Fibroblast of skin of right biceps (primary cell): ENCODE measurements at regions not wholly inside any gene's neighbourhood (a gene's known extent, or its start where the extent isn't known, plus 50 kb on each side); places are given as distances from the start of the nearest gene placed in this dataset.
"Not testable (repeated sequence)": the region's sequence is repeated elsewhere in the genome, so short reads cannot be mapped to it uniquely, and the experiment has no call there.

ENCODE experiments used
- DNase-seq: peaks from one replicate; pipeline ENCODE4 v3.0.0-alpha.2; 2013

- DNase-seq, result no peak
Observed at GRCh38 chr3:152197937-152198336, 70.8 kb upstream of the MBNL1 start.

DNA sequence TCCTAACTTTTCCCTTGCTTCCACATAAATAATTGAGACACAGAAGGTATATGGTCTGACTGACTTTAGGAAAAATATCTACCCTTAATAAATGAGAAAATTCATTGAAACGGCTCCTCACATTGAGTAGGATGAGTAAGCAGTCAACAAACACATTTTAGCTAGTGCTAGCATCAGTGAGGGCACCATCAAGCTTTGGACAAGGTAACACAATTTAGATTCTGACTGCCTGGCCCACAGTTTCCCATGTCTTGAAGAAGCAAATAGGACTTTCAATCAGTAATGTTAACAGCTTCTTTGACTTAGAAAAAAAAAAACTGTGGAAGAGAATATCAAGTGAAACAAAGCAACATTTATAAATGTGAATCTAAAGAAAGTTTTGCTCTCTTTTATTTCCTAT lies 70.1 kb upstream of the MBNL1 start:
- DNase-seq, result no peak

DNA sequence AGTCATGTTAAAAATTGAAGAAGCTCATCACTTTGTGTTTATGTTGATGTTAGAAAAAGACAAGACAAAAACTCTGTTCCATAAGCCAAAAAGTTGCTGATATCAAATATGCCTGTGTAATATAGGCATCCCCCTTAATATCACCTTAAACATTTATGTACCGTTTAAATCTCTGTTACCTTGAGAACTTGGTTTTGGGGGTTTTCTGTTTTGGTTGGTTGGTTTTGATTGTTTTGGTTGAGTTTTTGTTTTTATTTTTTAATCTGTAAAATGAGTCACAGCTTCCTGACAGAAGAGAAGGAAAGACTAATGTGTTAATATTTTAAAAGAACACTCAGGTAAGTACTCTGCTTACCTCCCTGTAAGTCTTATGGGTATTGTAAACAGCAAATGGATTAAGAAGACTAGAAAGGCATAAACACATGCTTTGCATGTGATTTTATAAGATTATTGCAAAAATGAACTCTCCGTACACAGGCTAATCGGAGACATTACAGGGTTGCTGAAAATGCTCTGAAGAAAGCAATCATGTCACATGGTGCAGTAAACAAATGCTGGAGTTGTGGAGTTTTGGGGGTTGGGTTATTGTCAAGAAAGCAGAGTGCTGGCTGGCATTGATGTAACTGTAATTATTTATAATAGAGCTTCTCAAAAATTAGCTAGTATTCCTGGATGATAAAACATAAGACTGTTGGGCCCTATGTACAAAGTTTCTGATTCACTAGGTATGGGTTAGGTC lies 69.5 kb upstream of the MBNL1 start:
- no peak for DNase-seq

GRCh38 chr3:152200476-152201420 lies 68.0 kb upstream of the MBNL1 start:
- no peak for DNase-seq

DNA sequence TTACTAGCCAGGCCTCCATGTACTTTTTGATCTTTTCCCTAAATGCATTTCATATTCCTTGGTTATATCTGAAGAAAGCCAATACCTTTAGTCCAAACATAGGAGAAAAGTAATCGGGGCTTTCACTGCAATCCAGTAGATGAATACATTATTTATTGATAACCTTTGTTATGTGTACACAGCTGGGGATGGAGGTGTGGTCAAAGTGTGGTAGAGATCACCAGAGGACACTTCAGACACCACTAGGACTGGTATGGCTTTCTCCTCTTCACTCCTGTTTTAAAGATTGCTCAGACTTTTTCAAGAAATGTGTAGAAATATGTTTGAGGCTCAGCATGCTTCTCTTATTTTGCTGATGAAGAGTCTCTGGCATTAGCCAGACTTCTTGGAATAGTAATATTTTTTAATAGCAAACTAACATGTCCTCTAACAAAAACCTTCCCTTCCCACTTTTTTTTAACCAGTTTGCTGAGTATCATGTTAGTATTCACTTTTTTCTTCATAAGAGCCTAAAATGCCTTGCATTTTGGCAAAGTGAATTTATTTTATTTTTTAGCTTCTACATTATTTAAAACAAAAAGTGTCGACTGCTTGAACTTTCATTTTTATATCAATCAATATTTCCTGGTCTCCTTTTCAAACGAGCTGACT lies 65.6 kb upstream of the MBNL1 start:
- no peak for DNase-seq

DNA sequence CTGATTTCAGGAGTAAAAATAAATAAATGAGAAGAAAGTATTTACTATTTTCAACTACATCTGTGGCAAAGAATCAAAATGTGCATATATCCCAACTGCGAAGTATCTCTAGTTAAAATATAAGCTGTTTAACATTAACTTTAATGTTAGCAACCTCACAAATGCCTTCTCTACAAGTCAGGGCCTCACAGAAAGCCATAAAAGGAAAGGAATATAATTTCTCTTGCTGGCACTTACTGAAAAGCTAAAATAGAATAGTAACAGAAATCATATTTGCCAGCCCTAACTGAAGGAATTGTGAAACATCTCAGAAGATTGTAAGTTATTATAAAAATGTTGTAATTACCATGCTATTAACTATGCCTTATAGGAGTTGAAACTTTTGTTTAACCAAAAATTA lies 65.1 kb upstream of the MBNL1 start:
- peak; percentile 51 for DNase-seq

DNA sequence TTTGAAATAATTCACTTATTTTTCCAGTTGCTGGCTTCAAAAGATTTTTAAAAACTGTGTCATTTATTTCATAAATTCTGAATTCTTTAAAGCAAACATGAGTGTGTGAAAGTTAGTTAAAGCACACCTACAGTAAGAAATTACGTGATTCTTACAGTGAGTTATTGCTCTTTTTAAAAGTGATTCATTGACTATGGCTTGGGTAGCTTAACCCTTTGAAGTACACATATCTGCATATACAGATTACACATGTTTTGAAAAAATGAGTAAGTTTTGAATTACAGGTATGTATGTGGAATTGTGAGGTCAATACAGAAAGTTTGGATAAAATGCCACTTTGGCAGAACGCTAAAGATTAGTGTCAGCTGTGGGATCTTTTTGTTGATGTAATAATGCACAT lies 64.5 kb upstream of the MBNL1 start:
- no peak for DNase-seq

- DNase-seq, result no peak
Observed at GRCh38 chr3:152205097-152205593, 63.6 kb upstream of the MBNL1 start.

DNA sequence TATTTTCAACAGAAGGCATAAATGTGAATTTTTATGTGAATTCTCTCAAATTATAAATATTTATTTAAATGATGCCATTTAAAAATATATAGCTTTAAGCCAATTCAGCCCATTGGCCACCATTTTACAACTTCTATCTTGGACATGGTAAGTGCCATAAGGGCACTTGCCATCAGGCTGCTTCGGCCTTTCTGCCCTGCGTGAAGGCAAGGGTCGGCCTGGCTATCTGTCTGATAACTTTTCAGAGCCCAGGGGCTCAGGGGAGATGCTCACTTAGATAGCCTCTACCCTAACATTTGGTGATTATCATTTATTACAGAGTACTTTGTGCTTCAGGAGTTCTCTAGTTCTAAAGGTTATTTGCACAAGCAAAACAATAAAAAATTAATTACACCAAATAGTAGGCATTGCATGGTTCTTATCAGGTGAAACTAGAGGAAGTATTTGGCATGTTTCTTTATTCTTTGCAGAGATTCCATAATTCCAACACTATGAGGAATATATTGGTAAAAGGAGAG lies 62.4 kb upstream of the MBNL1 start:
- no peak for DNase-seq

DNA sequence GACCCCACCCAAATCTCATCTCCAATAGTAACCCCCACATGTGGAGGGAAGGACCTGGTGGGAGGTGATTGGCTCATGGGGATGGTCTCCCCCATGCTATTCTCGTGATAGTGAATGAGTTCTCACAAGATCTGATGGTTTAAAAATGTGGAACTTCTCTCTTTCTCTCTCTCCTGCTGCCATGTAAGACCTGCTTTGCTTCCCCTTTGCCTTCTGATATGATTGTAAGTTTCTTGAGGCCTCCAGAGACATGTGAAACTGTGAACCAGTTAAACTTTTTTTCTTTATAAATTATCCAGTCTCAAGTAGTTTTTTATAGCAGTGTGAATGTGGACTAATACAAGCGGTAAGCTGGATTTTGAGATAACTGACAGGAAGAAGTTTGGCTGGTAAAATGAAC lies 60.3 kb upstream of the MBNL1 start:
- no peak for DNase-seq

GRCh38 chr3:152209060-152209459 lies 59.7 kb upstream of the MBNL1 start:
- DNase-seq, result no peak

DNA sequence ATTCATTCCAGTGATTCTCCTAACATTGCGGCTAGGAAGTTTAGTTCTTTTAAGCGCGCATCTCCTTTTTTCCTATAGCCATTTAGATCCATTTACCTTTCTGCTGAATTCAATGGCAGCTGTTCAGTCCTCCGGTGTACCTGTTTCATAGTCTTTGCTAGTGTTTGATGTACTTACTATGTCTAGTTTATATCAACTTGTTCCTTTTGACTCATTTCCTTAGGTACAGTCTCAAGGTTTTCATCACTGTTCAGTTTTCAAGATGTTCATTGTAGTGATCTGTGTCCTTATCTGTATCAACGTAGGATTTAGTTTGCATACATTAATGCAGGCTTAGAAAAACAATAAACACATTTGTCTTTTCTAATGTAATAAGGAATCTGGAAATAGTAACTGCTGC lies 59.0 kb upstream of the MBNL1 start:
- DNase-seq, result no peak

DNA sequence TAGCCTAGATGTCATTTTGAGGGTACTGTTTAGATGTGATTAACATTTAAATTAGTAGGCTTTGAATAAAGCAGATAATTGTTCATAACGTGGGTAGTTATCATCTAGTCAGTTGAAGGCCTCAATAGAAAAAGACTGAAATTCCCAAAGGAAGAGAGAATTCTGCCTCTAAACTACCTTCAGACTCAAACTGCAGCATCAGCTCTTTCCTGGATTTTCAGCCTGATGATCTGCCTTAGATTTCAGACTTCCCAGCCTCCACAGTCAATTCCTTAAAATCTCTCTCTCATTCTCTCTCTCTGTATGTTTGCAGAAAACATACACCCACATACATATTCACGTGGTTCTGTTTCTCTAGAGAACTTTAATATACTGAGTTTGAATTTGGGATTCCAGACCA lies 58.0 kb upstream of the MBNL1 start:
- DNase-seq, result no peak

DNA sequence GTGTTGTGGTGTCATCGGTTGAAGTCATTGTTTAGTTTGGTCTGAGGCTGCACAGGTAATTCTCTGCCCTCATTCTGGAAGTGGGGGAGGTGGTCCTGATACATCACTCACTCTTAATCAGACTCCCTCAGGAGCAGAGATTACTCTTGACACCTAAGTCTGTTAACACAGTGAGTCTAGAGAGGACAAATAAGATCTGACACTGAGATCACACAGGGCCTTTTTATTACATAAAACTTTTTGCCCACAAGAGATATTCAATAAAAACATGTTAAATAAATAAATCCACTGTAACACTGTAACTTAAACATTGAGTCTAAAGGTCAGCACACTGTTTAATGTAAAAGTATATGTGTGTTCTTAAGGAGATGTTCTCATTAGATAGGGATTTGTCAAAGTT lies 57.1 kb upstream of the MBNL1 start:
- no peak for DNase-seq

- no peak for DNase-seq
Observed at GRCh38 chr3:152213203-152213602, 55.5 kb upstream of the MBNL1 start.

GRCh38 chr3:152213938-152214337 lies 54.8 kb upstream of the MBNL1 start:
- no peak for DNase-seq

- DNase-seq, result not testable (repeated sequence)
Observed at GRCh38 chr3:152216960-152217865, 51.5 kb upstream of the MBNL1 start.

- no peak for DNase-seq
Observed at GRCh38 chr3:152218602-152219001, 50.1 kb upstream of the MBNL1 start.
